ENCODE measurements at regions not wholly inside any gene's neighbourhood (a gene's known extent, or its start where the extent isn't known, plus 50 kb on each side); places are given as distances from the start of the nearest gene placed in this dataset.

- no peaks in the 10 kb centered on the region for H3K9me3 ChIP-seq (ENCODE audit: low read length)
- no peaks in the 10 kb centered on the region for H3K36me3 ChIP-seq (ENCODE audit: insufficient read depth, low read length)
- H3K4me3 ChIP-seq (ENCODE audit: low read depth in 1 of 2, low read length in 2 of 2) = no peak overlapping the region
- peaks cover 30% of the 10 kb centered on the region for H3K4me1 ChIP-seq (ENCODE audit: insufficient read depth, low read length)
- no peak overlapping the region for H3K27ac ChIP-seq (ENCODE audit: low read depth, low read length)
- no peaks in the 10 kb centered on the region for H3K27me3 ChIP-seq (ENCODE audit: control insufficient read depth in 1 of 2, insufficient read depth in 2 of 2, low read length in 2 of 2)
- H3K9ac ChIP-seq (ENCODE audit: low read length) = no peak overlapping the region
Observed at GRCh38 chr1:93753791-93754763, 72.4 kb upstream of the BCAR3 start.

- H3K9me3 ChIP-seq (ENCODE audit: low read length) = no peaks in the 10 kb centered on the region
- no peaks in the 10 kb centered on the region for H3K27me3 ChIP-seq (ENCODE audit: control insufficient read depth in 1 of 2, insufficient read depth in 2 of 2, low read length in 2 of 2)
- no peak overlapping the region for H3K9ac ChIP-seq (ENCODE audit: low read length)
- H3K36me3 ChIP-seq (ENCODE audit: insufficient read depth, low read length) = no peaks in the 10 kb centered on the region
- H3K4me1 ChIP-seq (ENCODE audit: insufficient read depth, low read length) = peaks cover 30% of the 10 kb centered on the region
- peak overlapping the region; percentile 3 for H3K27ac ChIP-seq (ENCODE audit: low read depth, low read length)
- no peak overlapping the region for H3K4me3 ChIP-seq (ENCODE audit: low read depth in 1 of 2, low read length in 2 of 2)
Observed at GRCh38 chr1:93751377-93752250, 70.0 kb upstream of the BCAR3 start.

- H3K27me3 ChIP-seq (ENCODE audit: control insufficient read depth in 1 of 2, insufficient read depth in 2 of 2, low read length in 2 of 2) = no peaks in the 10 kb centered on the region
- H3K27ac ChIP-seq (ENCODE audit: low read depth, low read length) = peak overlapping the region; percentile 3
- H3K4me1 ChIP-seq (ENCODE audit: insufficient read depth, low read length) = peaks cover 30% of the 10 kb centered on the region
- H3K4me3 ChIP-seq (ENCODE audit: low read depth in 1 of 2, low read length in 2 of 2) = no peak overlapping the region
- H3K36me3 ChIP-seq (ENCODE audit: insufficient read depth, low read length) = no peaks in the 10 kb centered on the region
- H3K9me3 ChIP-seq (ENCODE audit: low read length) = no peaks in the 10 kb centered on the region
- H3K9ac ChIP-seq (ENCODE audit: low read length) = no peak overlapping the region
Observed at GRCh38 chr1:93750955-93751354, 69.3 kb upstream of the BCAR3 start.

GRCh38 chr1:93749894-93750301 is 68.3 kb upstream of the BCAR3 start:
- no peak overlapping the region for H3K4me3 ChIP-seq (ENCODE audit: low read depth in 1 of 2, low read length in 2 of 2)

GRCh38 chr1:93749487-93749886 is 67.8 kb upstream of the BCAR3 start:
- Histone ChIP-seq H3K27me3 (ENCODE audit: control insufficient read depth in 1 of 2, insufficient read depth in 2 of 2, low read length in 2 of 2) (no peaks in the 10 kb centered on the region), H3K9ac (ENCODE audit: low read length) (no peak overlapping the region), H3K36me3 (ENCODE audit: insufficient read depth, low read length) (no peaks in the 10 kb centered on the region), H3K4me3 (ENCODE audit: low read depth in 1 of 2, low read length in 2 of 2) (no peak overlapping the region), H3K27ac (ENCODE audit: low read depth, low read length) (no peak overlapping the region), H3K4me1 (ENCODE audit: insufficient read depth, low read length) (peaks cover 30% of the 10 kb centered on the region), H3K9me3 (ENCODE audit: low read length) (no peaks in the 10 kb centered on the region)

More at GRCh38 chr1:93749894-93750301, 68.3 kb upstream of the BCAR3 start:
- Histone ChIP-seq H3K9ac (ENCODE audit: low read length) (no peak overlapping the region), H3K9me3 (ENCODE audit: low read length) (no peaks in the 10 kb centered on the region), H3K27me3 (ENCODE audit: control insufficient read depth in 1 of 2, insufficient read depth in 2 of 2, low read length in 2 of 2) (no peaks in the 10 kb centered on the region), H3K36me3 (ENCODE audit: insufficient read depth, low read length) (no peaks in the 10 kb centered on the region), H3K27ac (ENCODE audit: low read depth, low read length) (no peak overlapping the region), H3K4me1 (ENCODE audit: insufficient read depth, low read length) (peaks cover 30% of the 10 kb centered on the region)

GRCh38 chr1:93746021-93746812 is 64.6 kb upstream of the BCAR3 start:
- Histone ChIP-seq H3K9ac (ENCODE audit: low read length) (no peak overlapping the region), H3K27me3 (ENCODE audit: control insufficient read depth in 1 of 2, insufficient read depth in 2 of 2, low read length in 2 of 2) (no peaks in the 10 kb centered on the region), H3K4me3 (ENCODE audit: low read depth in 1 of 2, low read length in 2 of 2) (no peak overlapping the region), H3K9me3 (ENCODE audit: low read length) (no peaks in the 10 kb centered on the region), H3K36me3 (ENCODE audit: insufficient read depth, low read length) (no peaks in the 10 kb centered on the region), H3K27ac (ENCODE audit: low read depth, low read length) (no peak overlapping the region), H3K4me1 (ENCODE audit: insufficient read depth, low read length) (peaks cover 10% of the 10 kb centered on the region)

GRCh38 chr1:93744299-93744988 is 62.8 kb upstream of the BCAR3 start:
- Histone ChIP-seq H3K27me3 (ENCODE audit: control insufficient read depth in 1 of 2, insufficient read depth in 2 of 2, low read length in 2 of 2) (no peaks in the 10 kb centered on the region), H3K36me3 (ENCODE audit: insufficient read depth, low read length) (no peaks in the 10 kb centered on the region), H3K9ac (ENCODE audit: low read length) (no peak overlapping the region), H3K4me1 (ENCODE audit: insufficient read depth, low read length) (no peaks in the 10 kb centered on the region), H3K4me3 (ENCODE audit: low read depth in 1 of 2, low read length in 2 of 2) (no peak overlapping the region), H3K9me3 (ENCODE audit: low read length) (no peaks in the 10 kb centered on the region), H3K27ac (ENCODE audit: low read depth, low read length) (no peak overlapping the region)

GRCh38 chr1:93743465-93743864 is 61.8 kb upstream of the BCAR3 start:
- no peak overlapping the region for H3K27ac ChIP-seq (ENCODE audit: low read depth, low read length)
- H3K9ac ChIP-seq (ENCODE audit: low read length) = no peak overlapping the region
- no peaks in the 10 kb centered on the region for H3K27me3 ChIP-seq (ENCODE audit: control insufficient read depth in 1 of 2, insufficient read depth in 2 of 2, low read length in 2 of 2)
- H3K4me3 ChIP-seq (ENCODE audit: low read depth in 1 of 2, low read length in 2 of 2) = no peak overlapping the region
- no peaks in the 10 kb centered on the region for H3K4me1 ChIP-seq (ENCODE audit: insufficient read depth, low read length)
- no peaks in the 10 kb centered on the region for H3K36me3 ChIP-seq (ENCODE audit: insufficient read depth, low read length)
- no peaks in the 10 kb centered on the region for H3K9me3 ChIP-seq (ENCODE audit: low read length)

- no peaks in the 10 kb centered on the region for H3K36me3 ChIP-seq (ENCODE audit: insufficient read depth, low read length)
- H3K9ac ChIP-seq (ENCODE audit: low read length) = no peak overlapping the region
- H3K4me1 ChIP-seq (ENCODE audit: insufficient read depth, low read length) = no peaks in the 10 kb centered on the region
- H3K9me3 ChIP-seq (ENCODE audit: low read length) = no peaks in the 10 kb centered on the region
- no peak overlapping the region for H3K4me3 ChIP-seq (ENCODE audit: low read depth in 1 of 2, low read length in 2 of 2)
- H3K27me3 ChIP-seq (ENCODE audit: control insufficient read depth in 1 of 2, insufficient read depth in 2 of 2, low read length in 2 of 2) = no peaks in the 10 kb centered on the region
- no peak overlapping the region for H3K27ac ChIP-seq (ENCODE audit: low read depth, low read length)
Observed at GRCh38 chr1:93740601-93741031, 59.0 kb upstream of the BCAR3 start.

GRCh38 chr1:93740157-93740556 is 58.5 kb upstream of the BCAR3 start:
- H3K9ac ChIP-seq (ENCODE audit: low read length) = no peak overlapping the region
- H3K4me3 ChIP-seq (ENCODE audit: low read depth in 1 of 2, low read length in 2 of 2) = no peak overlapping the region
- no peaks in the 10 kb centered on the region for H3K36me3 ChIP-seq (ENCODE audit: insufficient read depth, low read length)
- H3K27ac ChIP-seq (ENCODE audit: low read depth, low read length) = no peak overlapping the region
- no peaks in the 10 kb centered on the region for H3K4me1 ChIP-seq (ENCODE audit: insufficient read depth, low read length)
- H3K27me3 ChIP-seq (ENCODE audit: control insufficient read depth in 1 of 2, insufficient read depth in 2 of 2, low read length in 2 of 2) = no peaks in the 10 kb centered on the region
- H3K9me3 ChIP-seq (ENCODE audit: low read length) = no peaks in the 10 kb centered on the region

Data from muscle layer of colon (tissue), 2 donors.